Chondrocyte (in vitro differentiated cells): ENCODE measurements at regions not wholly inside any gene's neighbourhood (a gene's known extent, or its start where the extent isn't known, plus 50 kb on each side); places are given as distances from the start of the nearest gene placed in this dataset.
"Not testable (repeated sequence)": the region's sequence is repeated elsewhere in the genome, so short reads cannot be mapped to it uniquely, and the experiment has no call there.

ENCODE experiments used
- DNase-seq: peaks from one replicate; pipeline ENCODE4 v3.0.0; 2021; ENCODE audit warnings: mixed read lengths, low spot score
- H3K27ac Mint-ChIP-seq: one replicate; pipeline ENCODE4 v1.8.0; 2021; ENCODE audit warnings: mild to moderate bottlenecking, moderate library complexity, mixed read lengths; ENCODE audit not compliant: unreplicated experiment
- H3K27me3 Mint-ChIP-seq: 2 replicates; pipeline ENCODE4 v1.8.0; 2021; ENCODE audit warnings: low read depth, mixed read lengths
- H3K36me3 Mint-ChIP-seq: 2 replicates; pipeline ENCODE4 v1.8.0; 2021; ENCODE audit warnings: low read depth, mixed read lengths
- H3K4me1 Mint-ChIP-seq: 2 replicates; pipeline ENCODE4 v1.8.0; 2021; ENCODE audit warnings: low read depth, mild to moderate bottlenecking, mixed read lengths
- H3K4me3 Mint-ChIP-seq: one replicate; pipeline ENCODE4 v1.8.0; 2021; ENCODE audit warnings: mild to moderate bottlenecking, moderate library complexity, mixed read lengths; ENCODE audit not compliant: unreplicated experiment
- H3K9me3 Mint-ChIP-seq: 2 replicates; pipeline ENCODE4 v1.8.0; 2021; ENCODE audit warnings: low read depth, mixed read lengths
- CTCF ChIP-seq: fragments of 200-600 bp; sonication (generic); IDR thresholded peaks from 2 replicates; pipeline ENCODE4 v1.5.0; 2021; ENCODE audit warnings: antibody characterized with exemption, mild to moderate bottlenecking, moderate library complexity

GRCh38 chr1:90349510-90349909 is 354.6 kb downstream of the ZNF326 start:
- Mint-ChIP-seq H3K36me3 (no peaks in the 10 kb centered on the region), H3K4me3 (no peak overlapping the region), H3K4me1 (no peaks in the 10 kb centered on the region), H3K9me3 (peaks cover 10% of the 10 kb centered on the region), H3K27me3 (peaks cover 4% of the 10 kb centered on the region), H3K27ac (no peak overlapping the region)
- peak; percentile 71 for DNase-seq
- no peak for TF ChIP-seq CTCF

GRCh38 chr1:90348934-90349333 is 354.0 kb downstream of the ZNF326 start:
- H3K9me3 Mint-ChIP-seq, result peaks cover 10% of the 10 kb centered on the region
- H3K4me3 Mint-ChIP-seq, result no peak overlapping the region
- H3K4me1 Mint-ChIP-seq, result no peaks in the 10 kb centered on the region
- H3K36me3 Mint-ChIP-seq, result no peaks in the 10 kb centered on the region
- H3K27ac Mint-ChIP-seq, result no peak overlapping the region
- peaks cover 4% of the 10 kb centered on the region for H3K27me3 Mint-ChIP-seq
- TF ChIP-seq CTCF, result no peak
- no peak for DNase-seq

GRCh38 chr1:90348459-90348858 is 353.5 kb downstream of the ZNF326 start:
- H3K27me3 Mint-ChIP-seq, H3K27ac Mint-ChIP-seq, H3K4me1 Mint-ChIP-seq, H3K36me3 Mint-ChIP-seq, H3K4me3 Mint-ChIP-seq, DNase-seq: not testable (repeated sequence)
- H3K9me3 Mint-ChIP-seq, result peaks cover 10% of the 10 kb centered on the region

- peaks cover 10% of the 10 kb centered on the region for H3K9me3 Mint-ChIP-seq
- H3K4me1 Mint-ChIP-seq, result no peaks in the 10 kb centered on the region
- no peak for DNase-seq
- TF ChIP-seq CTCF, result no peak
- H3K27me3 Mint-ChIP-seq, result peaks cover 4% of the 10 kb centered on the region
- no peak overlapping the region for H3K27ac Mint-ChIP-seq
- no peaks in the 10 kb centered on the region for H3K36me3 Mint-ChIP-seq
- H3K4me3 Mint-ChIP-seq, result no peak overlapping the region
Measured at GRCh38 chr1:90347366-90347765, 352.5 kb downstream of the ZNF326 start.

GRCh38 chr1:90346757-90347156 is 351.8 kb downstream of the ZNF326 start:
- no peak for TF ChIP-seq CTCF
- no peaks in the 10 kb centered on the region for H3K4me1 Mint-ChIP-seq
- no peak for DNase-seq
- no peaks in the 10 kb centered on the region for H3K36me3 Mint-ChIP-seq
- peaks cover 10% of the 10 kb centered on the region for H3K9me3 Mint-ChIP-seq
- no peak overlapping the region for H3K4me3 Mint-ChIP-seq
- H3K27ac Mint-ChIP-seq, result no peak overlapping the region
- H3K27me3 Mint-ChIP-seq, result peaks cover 4% of the 10 kb centered on the region

GRCh38 chr1:90346349-90346748 is 351.4 kb downstream of the ZNF326 start:
- H3K27ac Mint-ChIP-seq, result no peak overlapping the region
- no peaks in the 10 kb centered on the region for H3K4me1 Mint-ChIP-seq
- H3K4me3 Mint-ChIP-seq, result no peak overlapping the region
- H3K9me3 Mint-ChIP-seq, result peaks cover 10% of the 10 kb centered on the region
- no peak for DNase-seq
- no peak for TF ChIP-seq CTCF
- H3K36me3 Mint-ChIP-seq, result no peaks in the 10 kb centered on the region
- peaks cover 4% of the 10 kb centered on the region for H3K27me3 Mint-ChIP-seq
